WTC11 (cell line): ENCODE measurements at regions not wholly inside any gene's neighbourhood (a gene's known extent, or its start where the extent isn't known, plus 50 kb on each side); places are given as distances from the start of the nearest gene placed in this dataset.

Experiments used
- CREB1 ChIP-seq: sonication (generic); formaldehyde crosslinking; IDR thresholded peaks from 2 replicates; pipeline ENCODE4 v1.8.0; 2023; ENCODE audit warnings: mild to moderate bottlenecking, missing genetic modification reagents
- CTCF ChIP-seq: fragments of 200-600 bp; IDR thresholded peaks from 2 replicates; pipeline ENCODE4 v1.8.0; 2022; ENCODE audit warnings: antibody characterized with exemption
- FOXP4 ChIP-seq: sonication (generic); formaldehyde crosslinking; IDR thresholded peaks from 2 replicates; pipeline ENCODE4 v1.8.0; 2022; ENCODE audit warnings: mild to moderate bottlenecking, missing genetic modification reagents
- NFYB ChIP-seq: sonication (generic); formaldehyde crosslinking; conservative IDR thresholded peaks from 2 replicates; pipeline ENCODE4 v1.8.0; 2022; ENCODE audit warnings: low read depth, missing genetic modification reagents
- NR3C1 ChIP-seq: sonication (generic); formaldehyde crosslinking; conservative IDR thresholded peaks from 2 replicates; pipeline ENCODE4 v1.8.1; 2023; ENCODE audit warnings: low read depth, mild to moderate bottlenecking, missing genetic modification reagents
- SP1 ChIP-seq: sonication (generic); formaldehyde crosslinking; conservative IDR thresholded peaks from 2 replicates; pipeline ENCODE4 v1.8.1; 2022; ENCODE audit warnings: missing genetic modification reagents
- TEAD4 ChIP-seq: sonication (generic); formaldehyde crosslinking; IDR thresholded peaks from 2 replicates; pipeline ENCODE4 v1.8.0; 2022; ENCODE audit warnings: mild to moderate bottlenecking, missing genetic modification reagents
- ZNF263 ChIP-seq: sonication (generic); formaldehyde crosslinking; IDR thresholded peaks from 2 replicates; pipeline ENCODE4 v1.8.1; 2022; ENCODE audit warnings: low read depth, mild to moderate bottlenecking, moderate library complexity, missing genetic modification reagents
- ZNF317 ChIP-seq: sonication (generic); formaldehyde crosslinking; IDR thresholded peaks from 2 replicates; pipeline ENCODE4 v1.8.1; 2023; ENCODE audit warnings: low read depth, mild to moderate bottlenecking, moderate library complexity, missing genetic modification reagents, borderline replicate concordance
- TF ChIP-seq, protein P1 (sequence below): sonication (generic); formaldehyde crosslinking; IDR thresholded peaks from 2 replicates; pipeline ENCODE4 v1.8.1; 2023; ENCODE audit warnings: mild to moderate bottlenecking, missing genetic modification reagents, moderate library complexity
- TF ChIP-seq, protein P2 (sequence below): sonication (generic); formaldehyde crosslinking; IDR thresholded peaks from 2 replicates; pipeline ENCODE4 v1.8.0; 2023; ENCODE audit warnings: missing genetic modification reagents
- TF ChIP-seq, protein P3 (sequence below): sonication (generic); formaldehyde crosslinking; IDR thresholded peaks from 2 replicates; pipeline ENCODE4 v1.8.1; 2023; ENCODE audit warnings: mild to moderate bottlenecking, moderate library complexity, missing genetic modification reagents
- TF ChIP-seq, protein P4 (sequence below): sonication (generic); formaldehyde crosslinking; IDR thresholded peaks from 2 replicates; pipeline ENCODE4 v1.8.0; 2022; ENCODE audit warnings: mild to moderate bottlenecking, missing genetic modification reagents

DNA sequence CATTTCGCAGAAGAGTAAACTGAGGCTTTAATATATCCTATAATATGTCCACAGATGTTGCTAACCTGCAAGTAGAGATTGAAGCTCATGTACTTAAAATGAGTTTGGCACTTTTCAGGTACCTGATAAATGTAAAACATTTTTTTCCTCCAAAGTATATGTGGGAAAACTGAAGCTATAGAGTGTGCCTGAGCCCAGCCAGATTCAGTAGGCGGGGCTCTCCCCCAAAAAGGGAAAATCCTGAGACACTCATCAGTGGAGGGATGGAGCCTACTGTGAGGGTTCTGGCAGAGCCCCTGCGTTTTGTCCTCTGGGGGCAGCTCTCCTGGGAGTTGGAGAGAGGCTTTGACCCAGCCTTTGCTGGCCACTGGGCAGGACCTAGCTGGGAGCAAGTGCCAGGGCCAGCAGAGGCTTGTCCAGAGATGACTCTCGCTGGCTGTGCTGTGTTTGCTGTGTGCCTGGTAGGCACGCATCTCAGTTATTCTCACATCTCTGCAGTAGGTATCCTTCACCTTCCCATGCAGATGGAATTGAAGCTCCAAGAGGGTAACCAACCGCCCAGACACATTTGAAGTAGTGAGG, 81.1 kb upstream of the SPRY4 start:
- TF ChIP-seq SP1 (CRISPR knock-in tag), result no peak
- TF ChIP-seq CTCF, result no peak
- TF ChIP-seq, protein P1, sequence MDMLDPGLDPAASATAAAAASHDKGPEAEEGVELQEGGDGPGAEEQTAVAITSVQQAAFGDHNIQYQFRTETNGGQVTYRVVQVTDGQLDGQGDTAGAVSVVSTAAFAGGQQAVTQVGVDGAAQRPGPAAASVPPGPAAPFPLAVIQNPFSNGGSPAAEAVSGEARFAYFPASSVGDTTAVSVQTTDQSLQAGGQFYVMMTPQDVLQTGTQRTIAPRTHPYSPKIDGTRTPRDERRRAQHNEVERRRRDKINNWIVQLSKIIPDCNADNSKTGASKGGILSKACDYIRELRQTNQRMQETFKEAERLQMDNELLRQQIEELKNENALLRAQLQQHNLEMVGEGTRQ (CRISPR knock-in tag), result no peak
- TF ChIP-seq, protein P2, sequence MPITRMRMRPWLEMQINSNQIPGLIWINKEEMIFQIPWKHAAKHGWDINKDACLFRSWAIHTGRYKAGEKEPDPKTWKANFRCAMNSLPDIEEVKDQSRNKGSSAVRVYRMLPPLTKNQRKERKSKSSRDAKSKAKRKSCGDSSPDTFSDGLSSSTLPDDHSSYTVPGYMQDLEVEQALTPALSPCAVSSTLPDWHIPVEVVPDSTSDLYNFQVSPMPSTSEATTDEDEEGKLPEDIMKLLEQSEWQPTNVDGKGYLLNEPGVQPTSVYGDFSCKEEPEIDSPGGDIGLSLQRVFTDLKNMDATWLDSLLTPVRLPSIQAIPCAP, result no peak
- TF ChIP-seq, protein P3, sequence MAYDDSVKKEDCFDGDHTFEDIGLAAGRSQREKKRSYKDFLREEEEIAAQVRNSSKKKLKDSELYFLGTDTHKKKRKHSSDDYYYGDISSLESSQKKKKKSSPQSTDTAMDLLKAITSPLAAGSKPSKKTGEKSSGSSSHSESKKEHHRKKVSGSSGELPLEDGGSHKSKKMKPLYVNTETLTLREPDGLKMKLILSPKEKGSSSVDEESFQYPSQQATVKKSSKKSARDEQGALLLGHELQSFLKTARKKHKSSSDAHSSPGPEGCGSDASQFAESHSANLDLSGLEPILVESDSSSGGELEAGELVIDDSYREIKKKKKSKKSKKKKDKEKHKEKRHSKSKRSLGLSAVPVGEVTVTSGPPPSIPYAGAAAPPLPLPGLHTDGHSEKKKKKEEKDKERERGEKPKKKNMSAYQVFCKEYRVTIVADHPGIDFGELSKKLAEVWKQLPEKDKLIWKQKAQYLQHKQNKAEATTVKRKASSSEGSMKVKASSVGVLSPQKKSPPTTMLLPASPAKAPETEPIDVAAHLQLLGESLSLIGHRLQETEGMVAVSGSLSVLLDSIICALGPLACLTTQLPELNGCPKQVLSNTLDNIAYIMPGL (CRISPR knock-in tag), result no peak
- no peak for TF ChIP-seq ZNF263 (CRISPR knock-in tag)
- no peak for TF ChIP-seq ZNF317 (CRISPR knock-in tag)
- TF ChIP-seq TEAD4 (CRISPR knock-in tag), result no peak
- no peak for TF ChIP-seq NR3C1 (CRISPR knock-in tag)
- TF ChIP-seq, protein P4, sequence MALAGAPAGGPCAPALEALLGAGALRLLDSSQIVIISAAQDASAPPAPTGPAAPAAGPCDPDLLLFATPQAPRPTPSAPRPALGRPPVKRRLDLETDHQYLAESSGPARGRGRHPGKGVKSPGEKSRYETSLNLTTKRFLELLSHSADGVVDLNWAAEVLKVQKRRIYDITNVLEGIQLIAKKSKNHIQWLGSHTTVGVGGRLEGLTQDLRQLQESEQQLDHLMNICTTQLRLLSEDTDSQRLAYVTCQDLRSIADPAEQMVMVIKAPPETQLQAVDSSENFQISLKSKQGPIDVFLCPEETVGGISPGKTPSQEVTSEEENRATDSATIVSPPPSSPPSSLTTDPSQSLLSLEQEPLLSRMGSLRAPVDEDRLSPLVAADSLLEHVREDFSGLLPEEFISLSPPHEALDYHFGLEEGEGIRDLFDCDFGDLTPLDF (CRISPR knock-in tag), result no peak
- TF ChIP-seq CREB1, result no peak
- no peak for TF ChIP-seq FOXP4 (CRISPR knock-in tag)
- TF ChIP-seq NFYB (CRISPR knock-in tag), result no peak
